GM18858 (cell line): ENCODE measurements at regions not wholly inside any gene's neighbourhood (a gene's known extent, or its start where the extent isn't known, plus 50 kb on each side); places are given as distances from the start of the nearest gene placed in this dataset.
"Not testable (repeated sequence)": the region's sequence is repeated elsewhere in the genome, so short reads cannot be mapped to it uniquely, and the experiment has no call there.

Source experiments
- ATAC-seq: cut with Tn5 transposase; IDR thresholded peaks from one replicate; pipeline ENCODE4 v1.9.1; 2021; ENCODE audit not compliant: unreplicated experiment

DNA sequence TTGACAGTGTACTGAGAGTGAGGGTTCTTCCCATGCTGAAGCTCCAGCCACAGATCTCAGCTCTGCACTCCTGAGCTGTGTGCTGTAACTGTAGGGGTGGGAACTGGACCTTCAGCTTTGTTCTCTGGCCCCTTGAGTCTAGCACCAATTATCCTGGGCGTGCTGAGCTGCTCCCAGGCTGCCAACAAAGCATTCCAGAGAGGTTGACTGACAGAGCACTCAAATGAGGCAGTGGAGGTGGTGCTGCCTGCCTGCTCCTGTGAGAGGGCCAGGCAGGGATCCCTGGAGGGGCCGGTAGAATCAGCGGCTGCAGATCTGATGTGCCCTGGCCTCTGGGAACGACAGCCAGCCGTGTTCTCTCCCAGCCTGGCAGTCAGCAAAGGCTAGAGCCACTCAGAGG, 375.7 kb upstream of the AADAT start:
- ATAC-seq: no peak

DNA sequence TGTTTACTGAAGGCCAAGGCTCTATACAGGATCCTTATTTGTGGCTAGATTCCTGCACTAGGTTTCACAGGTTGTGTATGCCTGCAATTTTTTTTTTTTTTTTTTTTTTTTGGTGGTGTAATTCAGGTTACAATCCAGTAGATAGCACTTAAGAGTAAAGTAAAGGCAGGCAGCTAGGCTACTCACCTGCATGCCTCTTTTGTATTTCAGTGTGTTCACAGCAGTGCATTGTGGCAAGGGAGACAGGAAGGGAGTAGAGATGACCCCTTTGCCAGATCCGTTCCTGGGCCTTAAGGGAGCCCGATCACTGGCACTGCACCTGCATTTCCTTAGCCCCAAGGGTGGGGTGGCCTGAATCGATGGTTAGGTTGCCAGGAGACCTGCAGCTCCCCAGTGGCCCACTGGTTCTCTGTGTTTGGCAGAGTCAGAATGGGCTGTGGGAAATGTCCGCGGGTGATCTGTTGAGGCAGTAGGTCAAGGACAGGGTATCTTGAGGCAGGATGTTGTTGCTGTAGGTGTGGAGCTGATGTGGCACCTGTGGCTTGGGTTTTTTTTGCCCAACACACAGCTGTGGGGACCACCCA, 374.9 kb upstream of the AADAT start:
- ATAC-seq: no peak

DNA sequence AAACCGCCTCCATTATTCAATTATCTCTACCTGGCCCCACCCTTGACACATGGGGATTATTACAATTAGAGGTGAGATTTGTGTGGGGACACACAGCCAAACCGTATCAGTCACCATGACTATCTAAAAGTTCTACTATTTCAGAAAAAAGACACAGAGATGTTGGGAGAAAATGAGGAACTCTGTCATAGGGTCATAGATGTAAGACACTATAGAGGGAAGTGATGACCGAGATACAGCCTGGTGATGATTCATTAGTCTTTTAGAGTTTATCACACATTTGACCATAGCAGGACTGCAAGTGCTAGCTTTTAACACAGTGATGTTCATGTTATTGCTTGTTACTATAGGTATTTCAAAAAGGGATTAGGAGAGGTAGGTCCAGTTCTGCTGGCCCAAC, 357.0 kb upstream of the AADAT start:
- no peak for ATAC-seq

DNA sequence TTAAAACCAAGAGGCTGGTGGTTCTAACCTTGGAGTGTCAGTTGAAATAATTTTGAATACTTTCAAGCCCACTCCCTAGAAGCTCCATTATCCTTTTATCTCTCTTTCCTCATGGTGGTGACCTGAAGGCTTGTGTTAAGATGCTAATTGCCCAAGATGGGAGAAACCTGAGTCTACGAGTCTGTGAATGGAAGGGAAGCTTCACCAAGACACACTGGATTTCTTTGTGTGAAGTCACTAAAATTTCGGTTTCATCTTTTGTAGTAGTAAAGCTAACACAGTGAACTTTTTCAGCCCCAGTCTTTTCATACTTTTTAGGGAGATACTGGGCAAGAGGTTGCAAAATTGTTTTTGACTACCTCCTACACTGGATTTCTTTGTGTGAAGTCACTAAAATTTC, 351.4 kb upstream of the AADAT start:
- not testable (repeated sequence) for ATAC-seq

DNA sequence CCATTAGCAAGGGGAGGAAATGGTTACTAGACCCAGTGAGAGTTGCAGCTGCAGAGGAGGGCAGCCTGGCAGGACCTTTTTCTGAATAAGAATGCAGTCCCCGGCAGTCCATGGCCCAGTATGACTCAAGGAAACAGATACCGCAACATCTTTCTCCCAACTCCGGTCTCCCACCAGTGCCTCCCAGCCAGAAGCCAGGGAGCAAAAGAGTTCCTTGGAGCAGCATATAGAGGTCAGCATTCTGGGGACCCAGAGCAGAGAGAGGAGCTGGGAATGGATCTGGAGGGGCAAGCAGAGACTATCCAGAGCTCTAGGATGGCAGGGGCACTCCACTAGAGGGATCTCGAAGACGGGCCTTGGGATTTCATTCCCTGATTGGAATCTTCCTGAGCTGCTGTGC, 339.2 kb upstream of the AADAT start:
- no peak for ATAC-seq

DNA sequence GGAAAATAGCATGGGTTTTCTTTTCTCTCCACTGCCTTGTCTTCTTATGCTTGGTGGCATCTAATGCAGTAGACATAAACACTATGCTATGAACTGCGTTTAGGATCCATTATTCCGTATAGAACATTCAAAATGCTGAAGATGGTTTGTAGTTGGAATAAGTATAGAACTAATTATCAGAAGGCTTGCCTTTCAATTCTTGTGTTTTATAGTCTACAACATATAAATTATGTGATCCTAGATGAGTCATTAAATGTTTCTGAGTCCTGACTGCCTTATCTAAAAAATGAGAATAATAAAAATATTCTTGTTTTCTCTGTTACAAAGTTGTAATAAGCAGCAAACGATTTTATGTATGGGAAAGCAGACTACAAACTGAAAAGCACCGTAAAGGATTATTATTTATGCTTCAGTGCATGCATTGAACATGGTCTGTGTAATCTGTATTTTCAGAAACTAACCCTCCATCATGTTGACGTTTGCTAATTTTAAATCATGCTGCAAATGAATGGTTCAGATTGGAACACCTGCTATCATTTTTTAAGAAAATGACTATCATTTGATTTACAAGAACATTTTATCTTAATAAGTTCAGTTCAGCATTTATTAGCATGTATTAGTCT, 335.9 kb upstream of the AADAT start:
- no peak for ATAC-seq

DNA sequence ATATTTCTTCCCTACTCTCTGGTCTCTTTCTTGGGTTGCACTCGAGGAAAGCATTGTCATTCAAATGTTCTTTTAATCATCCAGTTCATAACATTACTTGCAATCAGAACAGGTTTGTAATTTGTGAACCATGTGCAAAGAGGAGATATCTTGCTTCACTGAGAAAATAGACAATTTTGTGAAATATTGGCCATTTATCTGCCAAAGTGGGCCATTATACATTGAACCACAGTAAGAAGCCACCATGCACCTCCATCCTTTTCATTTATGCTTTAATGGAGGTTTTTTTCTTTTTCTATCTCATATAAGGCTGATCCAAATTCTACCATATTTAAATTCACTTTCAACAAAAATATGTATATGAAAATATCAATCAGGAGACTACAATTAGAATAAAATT, 335.3 kb upstream of the AADAT start:
- ATAC-seq: no peak

DNA sequence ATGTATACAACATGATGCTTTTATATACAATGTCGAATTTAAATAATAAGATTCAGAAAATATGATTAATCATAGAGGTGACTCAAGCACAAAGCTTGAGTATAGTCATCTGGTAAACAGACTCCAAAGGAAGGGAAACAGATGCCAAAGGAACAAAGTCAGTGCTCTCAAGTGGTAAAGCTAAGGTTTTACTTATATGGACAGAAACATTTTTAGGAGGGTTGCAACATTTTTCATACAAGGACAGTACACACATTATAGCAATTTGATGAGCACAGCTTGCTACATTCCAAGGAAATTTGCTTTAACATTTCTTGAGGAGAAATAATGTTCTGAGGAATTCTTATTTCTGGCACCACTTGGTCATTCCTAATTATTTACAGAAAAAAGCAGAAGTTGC, 333.4 kb upstream of the AADAT start:
- ATAC-seq: no peak

DNA sequence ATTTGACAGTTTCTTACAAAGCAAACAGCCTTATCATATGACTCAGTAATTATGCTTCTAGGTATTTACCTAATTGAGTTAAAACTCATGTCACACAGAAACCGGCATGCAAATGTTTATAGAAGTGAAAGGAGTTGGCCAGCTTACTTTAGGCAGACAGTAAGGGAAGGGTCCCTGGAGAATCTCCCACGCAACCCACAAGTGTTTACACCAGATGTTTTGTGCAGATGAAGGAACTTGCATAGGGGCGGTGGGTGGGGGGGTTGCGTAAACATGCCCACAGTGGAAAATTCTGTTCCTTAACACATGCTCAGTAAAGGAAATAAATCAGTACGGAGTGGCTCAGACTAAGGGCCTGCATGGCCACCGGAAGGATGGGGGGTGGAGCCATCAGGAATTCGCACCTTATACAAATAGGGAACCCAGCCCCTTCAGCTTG, 330.5 kb upstream of the AADAT start:
- peak; percentile 83 for ATAC-seq

DNA sequence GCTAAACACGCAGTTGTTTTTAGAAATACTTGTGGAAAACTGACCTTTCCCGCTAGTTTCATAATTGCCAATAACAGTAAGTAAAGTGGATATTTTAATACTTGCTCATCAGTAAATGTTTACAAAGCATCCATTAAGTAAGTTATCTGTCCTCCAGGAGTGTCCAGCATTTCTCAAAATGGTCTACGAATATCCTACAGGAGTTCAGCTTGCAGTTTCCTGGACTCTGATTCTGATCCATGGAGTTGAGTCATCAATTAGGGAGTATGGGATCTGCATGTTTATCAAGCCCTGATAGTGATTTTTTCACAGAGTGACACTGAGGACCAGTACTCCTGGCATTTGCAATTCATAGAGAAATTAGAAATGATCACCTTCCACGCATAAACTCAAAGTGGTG, 325.2 kb upstream of the AADAT start:
- no peak for ATAC-seq

DNA sequence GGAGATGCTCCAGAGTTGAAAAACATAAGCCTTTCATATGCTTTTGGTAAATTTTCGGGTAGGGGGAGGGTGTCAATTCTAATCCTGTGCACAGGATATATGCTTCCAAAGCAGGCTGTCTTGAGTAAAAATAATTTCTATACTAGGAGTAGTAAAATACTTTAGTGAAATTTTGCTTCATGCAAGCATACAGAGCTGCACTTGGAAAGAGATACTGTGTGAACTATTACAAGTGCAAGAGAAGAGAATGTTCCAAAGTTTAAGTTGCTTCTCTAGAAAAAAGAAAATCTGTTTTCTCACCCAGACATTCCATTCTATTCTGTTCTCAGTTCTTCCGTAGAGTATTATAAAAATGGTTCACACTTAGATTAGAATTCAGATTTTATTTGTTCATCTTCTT, 324.6 kb upstream of the AADAT start:
- ATAC-seq: no peak

DNA sequence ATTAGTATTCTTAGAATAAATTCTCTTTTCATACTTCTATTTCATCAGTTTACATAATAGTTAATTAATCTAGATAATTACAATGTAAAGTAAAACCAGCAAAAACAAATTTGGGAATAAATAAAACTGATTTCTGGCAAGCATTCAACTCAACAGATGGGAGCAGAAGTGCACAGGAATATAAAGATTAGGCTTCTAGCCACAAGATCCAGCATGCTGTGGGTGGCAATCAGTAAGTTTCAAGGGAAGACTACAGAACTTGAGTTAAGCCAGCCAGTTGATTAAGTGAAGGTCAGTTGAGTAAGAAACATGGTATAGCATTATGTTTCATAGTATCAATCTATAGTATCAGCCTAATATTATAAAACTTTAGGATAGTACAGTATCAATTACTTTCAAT, 324.2 kb upstream of the AADAT start:
- ATAC-seq: no peak

DNA sequence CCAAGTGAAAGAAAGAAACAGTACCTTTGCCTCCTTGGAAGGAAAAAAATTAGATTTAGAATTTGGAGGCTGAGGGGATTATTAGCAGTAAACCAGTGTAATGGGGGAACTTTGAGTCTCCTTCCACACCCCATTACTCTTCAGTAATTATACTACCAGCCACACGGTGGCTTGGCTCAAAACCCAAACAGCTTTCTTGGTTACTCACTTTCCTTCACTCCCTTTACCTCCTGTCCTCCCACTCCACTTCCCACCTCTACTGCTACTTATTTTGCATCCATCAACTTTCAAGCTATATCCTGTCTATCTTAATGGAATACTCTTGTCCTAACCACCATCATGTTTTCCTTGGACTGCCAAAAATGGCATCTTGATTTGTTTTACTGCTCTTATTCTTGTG, 310.6 kb upstream of the AADAT start:
- ATAC-seq: no peak

DNA sequence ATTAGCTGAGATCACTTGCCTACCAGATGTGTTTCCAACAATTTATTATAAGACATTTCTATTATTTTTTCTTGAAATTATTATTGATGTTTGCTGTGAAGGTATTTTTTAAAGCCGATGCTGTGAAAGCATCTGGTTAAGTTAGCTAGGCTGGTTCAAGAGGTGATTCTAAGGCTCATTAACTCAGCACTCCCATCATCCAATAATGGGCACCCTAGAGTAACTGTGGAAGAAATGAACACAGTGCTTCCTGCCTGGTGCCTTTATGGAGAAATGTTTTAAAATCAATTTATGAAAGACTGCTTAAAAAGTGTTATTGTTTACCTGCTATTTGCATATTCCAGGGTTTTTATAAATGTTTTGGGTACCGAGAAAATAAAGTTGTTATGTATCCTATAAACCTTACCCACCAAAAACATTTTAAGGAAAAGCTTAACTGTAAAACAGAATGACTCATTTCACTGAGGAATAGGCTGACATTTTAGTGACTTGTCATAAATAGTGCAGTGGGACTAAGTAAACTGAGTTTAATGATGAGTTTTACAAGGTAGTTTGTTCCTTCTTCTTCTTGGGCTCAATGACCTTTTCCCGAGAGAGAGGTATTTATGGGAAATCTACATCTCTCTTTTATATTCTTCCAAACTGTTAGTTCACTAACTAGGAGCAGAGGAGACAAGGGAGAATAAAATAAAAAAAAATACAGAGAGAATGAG, 310.0 kb upstream of the AADAT start:
- no peak for ATAC-seq

DNA sequence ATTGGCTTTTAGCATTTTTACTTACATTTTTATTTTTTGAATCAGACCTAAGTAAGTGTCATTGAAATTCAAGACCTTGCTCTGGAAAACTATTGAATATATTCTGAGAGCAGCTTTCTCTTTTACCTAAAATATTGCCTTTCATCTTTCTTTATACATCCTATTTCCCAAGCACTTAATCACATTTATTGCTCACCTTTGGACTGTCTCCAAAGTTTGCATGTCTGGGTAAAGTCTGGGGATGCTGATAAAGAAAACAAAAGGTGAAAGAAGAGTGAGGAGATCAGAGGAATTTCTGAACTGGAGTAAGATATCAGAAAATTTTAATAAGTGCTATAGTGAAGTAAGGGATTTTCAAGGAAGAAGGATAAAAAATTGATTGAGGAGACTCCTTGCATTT, 308.5 kb upstream of the AADAT start:
- no peak for ATAC-seq

DNA sequence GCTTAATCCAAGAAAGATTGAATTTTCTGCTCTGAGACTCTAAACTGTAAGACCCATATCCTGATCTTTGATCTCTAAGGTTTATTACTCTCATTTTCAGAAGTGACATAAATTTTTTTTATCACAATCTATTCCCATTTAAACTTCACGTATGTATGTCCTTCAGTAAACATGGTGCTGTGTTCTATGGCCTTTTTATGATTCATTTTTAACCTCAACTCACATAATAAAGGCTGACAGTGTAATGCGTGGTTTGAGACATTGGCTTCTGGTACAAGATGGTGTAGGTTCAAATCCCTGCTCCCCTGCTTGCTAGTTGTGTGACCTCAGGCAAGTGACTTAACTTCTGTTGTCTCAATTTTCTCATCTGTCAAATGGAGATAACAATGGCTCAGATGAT, 306.0 kb upstream of the AADAT start:
- ATAC-seq: no peak

DNA sequence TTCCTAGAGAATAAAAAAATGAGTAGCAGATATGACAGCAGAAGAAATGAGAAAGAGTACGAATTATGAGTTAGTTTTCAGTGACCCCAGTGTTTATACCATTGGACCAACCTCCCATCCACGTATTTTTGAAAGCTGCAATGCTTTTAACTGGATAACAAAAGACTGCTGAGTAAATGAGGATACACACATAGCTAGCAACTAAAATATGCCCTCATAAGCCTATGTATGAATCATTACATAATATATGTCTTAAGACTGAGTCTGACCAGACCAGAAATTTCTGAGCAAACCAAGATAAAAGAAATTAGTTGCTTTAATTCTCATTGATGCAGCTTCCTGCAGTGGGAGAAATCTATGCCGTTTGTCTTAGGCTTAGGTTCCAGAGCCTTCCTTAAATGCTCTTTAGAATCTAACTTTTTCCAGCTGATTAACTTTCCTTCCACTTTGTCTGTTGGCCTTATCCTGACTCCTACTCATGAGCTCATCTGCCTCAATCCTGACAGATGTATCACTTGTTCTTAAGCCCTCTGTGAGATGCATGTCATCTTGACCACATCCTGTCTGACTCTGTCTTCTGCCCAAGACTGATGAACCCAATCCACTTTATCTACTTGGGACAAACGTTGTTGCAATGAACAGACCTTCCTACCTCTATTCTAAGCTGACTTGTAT, 301.4 kb upstream of the AADAT start:
- ATAC-seq: peak; percentile 50

DNA sequence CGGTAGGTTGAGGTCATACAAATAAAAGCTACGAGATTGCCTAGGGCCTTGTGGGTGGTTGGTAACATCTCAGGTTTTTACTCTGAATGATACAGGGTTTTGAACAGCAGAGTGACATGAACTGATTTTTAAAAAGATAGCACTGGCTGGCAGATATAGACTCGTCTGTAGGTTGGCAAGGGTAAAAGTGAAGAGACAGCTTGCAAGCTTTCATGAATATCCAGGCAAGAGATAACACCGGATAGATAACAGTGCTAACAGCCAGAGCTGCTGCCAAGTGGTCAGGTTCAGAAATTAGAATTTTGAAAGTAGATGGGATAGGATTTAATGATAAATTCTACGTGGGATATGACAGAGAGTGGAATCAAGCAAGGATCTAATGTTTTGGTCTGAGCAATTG, 299.7 kb upstream of the AADAT start:
- no peak for ATAC-seq

DNA sequence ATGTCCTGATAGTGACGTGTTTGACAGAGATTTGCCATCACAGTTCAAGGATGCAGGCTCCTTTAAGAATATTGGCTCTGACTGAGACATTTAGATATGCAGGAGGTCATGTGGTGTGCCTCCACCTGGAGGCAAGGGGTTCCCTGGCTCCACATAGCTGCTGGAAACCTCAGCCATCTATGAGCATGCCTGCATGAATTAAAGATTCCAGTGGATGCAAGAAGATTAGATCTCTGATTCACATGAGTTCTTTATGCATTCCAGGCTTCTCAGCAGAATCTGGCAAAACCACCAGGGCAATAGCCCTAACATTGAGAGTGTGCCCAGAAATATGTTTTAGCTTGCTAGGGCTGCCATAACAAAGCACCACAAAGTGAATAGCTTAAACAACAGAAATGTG, 298.5 kb upstream of the AADAT start:
- ATAC-seq: no peak

DNA sequence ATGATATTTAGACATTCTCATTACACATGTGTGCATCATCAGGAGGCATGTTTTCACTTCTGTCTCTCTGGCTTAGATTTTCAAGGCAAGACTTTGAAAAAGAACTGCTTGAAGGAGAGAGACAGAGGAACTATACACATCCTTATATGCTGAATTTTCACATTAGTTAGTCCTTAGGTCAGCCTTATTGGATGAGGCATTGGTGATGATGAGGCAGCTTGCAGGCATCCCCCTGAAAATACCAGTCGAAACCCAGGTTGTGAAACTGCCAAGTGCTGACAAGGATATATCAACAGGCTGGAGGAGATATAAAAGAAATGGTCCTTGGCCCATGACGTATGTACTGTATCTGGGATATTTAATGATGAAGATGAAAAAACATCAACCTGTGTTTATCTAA, 297.2 kb upstream of the AADAT start:
- ATAC-seq: no peak

DNA sequence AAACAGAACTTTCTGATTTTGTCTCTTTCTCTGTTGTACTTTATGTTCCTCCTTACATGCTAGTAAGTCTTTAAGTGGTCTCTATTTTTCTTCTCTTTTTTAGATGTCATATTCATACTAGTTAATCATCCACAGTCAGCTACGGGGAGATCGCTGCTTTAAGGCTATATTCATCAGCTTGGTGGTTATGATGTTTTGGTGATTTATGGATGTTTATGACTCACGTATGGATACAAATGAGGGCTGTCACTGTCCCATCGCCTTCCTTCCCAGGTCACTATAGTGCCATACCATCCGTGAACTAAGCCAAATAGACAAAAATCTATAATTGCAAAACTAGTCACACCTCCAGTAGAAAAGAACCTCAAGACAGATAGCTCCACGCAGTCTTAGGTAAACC, 296.8 kb upstream of the AADAT start:
- no peak for ATAC-seq

DNA sequence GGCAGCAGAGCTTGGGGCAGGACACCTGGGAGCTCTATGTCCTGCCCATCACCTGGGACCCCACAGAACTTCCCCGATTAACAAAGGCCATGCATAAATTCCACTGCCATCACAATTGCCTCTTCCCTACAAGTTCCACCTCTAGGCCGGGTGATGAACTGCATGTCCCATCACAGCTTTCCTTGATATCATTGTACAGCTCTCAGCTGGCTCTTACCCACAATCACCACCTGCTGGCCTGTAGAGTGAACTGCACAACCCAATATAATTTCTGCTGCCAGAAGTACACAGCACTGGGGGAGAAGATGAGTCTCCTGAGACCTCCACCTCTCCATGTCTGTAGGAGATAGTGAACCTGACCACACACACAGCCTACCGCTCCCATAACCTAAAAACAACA, 285.0 kb upstream of the AADAT start:
- peak; percentile 100 for ATAC-seq
